GM21737 (cell line): ENCODE measurements at regions not wholly inside any gene's neighbourhood (a gene's known extent, or its start where the extent isn't known, plus 50 kb on each side); places are given as distances from the start of the nearest gene placed in this dataset.
"Not testable (repeated sequence)": the region's sequence is repeated elsewhere in the genome, so short reads cannot be mapped to it uniquely, and the experiment has no call there.

Source experiments
- ATAC-seq: cut with Tn5 transposase; IDR thresholded peaks from one replicate; pipeline ENCODE4 v1.9.1; 2021; ENCODE audit warnings: mild to moderate bottlenecking, moderate library complexity; ENCODE audit not compliant: unreplicated experiment

- no peak for ATAC-seq
These were observed 318.6 kb downstream of the NAF1 start for GRCh38 chr4:162847945-162848549.

- no peak for ATAC-seq
These were observed 324.9 kb downstream of the NAF1 start for GRCh38 chr4:162841753-162842152.

- ATAC-seq = no peak
These were observed 326.9 kb downstream of the NAF1 start for GRCh38 chr4:162839814-162840213.

- no peak for ATAC-seq
These were observed 328.0 kb downstream of the NAF1 start for GRCh38 chr4:162838671-162839070.

- ATAC-seq = no peak
These were observed 329.0 kb downstream of the NAF1 start for GRCh38 chr4:162837679-162838078.

GRCh38 chr4:162837241-162837640 is 329.4 kb downstream of the NAF1 start:
- ATAC-seq = no peak

GRCh38 chr4:162836773-162837172 is 329.9 kb downstream of the NAF1 start:
- no peak for ATAC-seq

- not testable (repeated sequence) for ATAC-seq
These were observed 330.4 kb downstream of the NAF1 start for GRCh38 chr4:162836258-162836657.

- ATAC-seq = no peak
These were observed 335.8 kb downstream of the NAF1 start for GRCh38 chr4:162830899-162831298.

- ATAC-seq = not testable (repeated sequence)
These were observed 349.3 kb downstream of the NAF1 start for GRCh38 chr4:162817374-162817773.

- no peak for ATAC-seq
These were observed 362.3 kb downstream of the NAF1 start for GRCh38 chr4:162804351-162804924.

GRCh38 chr4:162803378-162803777 is 363.3 kb downstream of the NAF1 start:
- no peak for ATAC-seq

GRCh38 chr4:162797108-162797507 is 369.6 kb downstream of the NAF1 start:
- ATAC-seq = no peak

- ATAC-seq = no peak
These were observed 373.1 kb downstream of the NAF1 start for GRCh38 chr4:162793571-162793970.

- ATAC-seq = no peak
These were observed 373.7 kb downstream of the NAF1 start for GRCh38 chr4:162793004-162793403.

- ATAC-seq = no peak
These were observed 375.5 kb downstream of the NAF1 start for GRCh38 chr4:162791226-162791625.

- no peak for ATAC-seq
These were observed 379.6 kb downstream of the NAF1 start for GRCh38 chr4:162787120-162787519.

- no peak for ATAC-seq
These were observed 383.7 kb downstream of the NAF1 start for GRCh38 chr4:162782778-162783525.

- no peak for ATAC-seq
These were observed 384.5 kb downstream of the NAF1 start for GRCh38 chr4:162782096-162782777.

- ATAC-seq = no peak
These were observed 395.8 kb downstream of the NAF1 start for GRCh38 chr4:162770761-162771490.

GRCh38 chr4:162767083-162767482 is 399.6 kb downstream of the NAF1 start:
- ATAC-seq = no peak
